ENCODE measurements at regions not wholly inside any gene's neighbourhood (a gene's known extent, or its start where the extent isn't known, plus 50 kb on each side); places are given as distances from the start of the nearest gene placed in this dataset.

DNA sequence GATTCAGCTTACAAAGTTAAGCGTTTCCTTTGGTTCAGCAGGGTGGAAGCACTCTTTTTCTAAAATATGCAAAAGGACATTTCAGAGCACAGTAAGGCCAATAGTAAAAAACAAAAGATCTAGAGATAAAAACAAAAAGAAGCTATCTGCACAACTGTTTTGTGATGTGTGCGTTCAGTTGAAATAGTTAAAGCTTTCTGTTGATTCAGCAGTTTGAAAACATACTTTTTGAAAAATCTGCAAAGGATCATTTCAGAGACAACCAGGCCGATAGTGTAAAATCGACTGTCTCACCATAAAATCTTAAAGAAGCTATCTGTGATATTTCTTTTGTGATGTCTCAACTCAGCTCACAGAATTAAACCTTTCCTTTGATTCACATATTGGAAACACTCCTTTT, 300.0 kb upstream of the ALG10B start:
- intact Hi-C loops (cut with DNase I; ENCODE audit: low total_unique reads) = no loop called here
- Histone ChIP-seq H3K27ac (no peak overlapping the region), H3K4me1 (no peaks in the 10 kb centered on the region), H3K27me3 (replicated peaks in 1 of 7) (no peaks in the 10 kb centered on the region), H3K4me3 (no peak overlapping the region), H3K36me3 (no peaks in the 10 kb centered on the region), H3K9me3 (peaks cover 0 to 100% (median 97%) of the 10 kb centered on the region in 8 donors)
- DNase-seq = no peak
- TF ChIP-seq POLR2A (IDR thresholded peaks at IDR 0.05) = no peak
- no peak for TF ChIP-seq POLR2AphosphoS5 (IDR thresholded peaks at IDR 0.05)
- TF ChIP-seq, protein P1, sequence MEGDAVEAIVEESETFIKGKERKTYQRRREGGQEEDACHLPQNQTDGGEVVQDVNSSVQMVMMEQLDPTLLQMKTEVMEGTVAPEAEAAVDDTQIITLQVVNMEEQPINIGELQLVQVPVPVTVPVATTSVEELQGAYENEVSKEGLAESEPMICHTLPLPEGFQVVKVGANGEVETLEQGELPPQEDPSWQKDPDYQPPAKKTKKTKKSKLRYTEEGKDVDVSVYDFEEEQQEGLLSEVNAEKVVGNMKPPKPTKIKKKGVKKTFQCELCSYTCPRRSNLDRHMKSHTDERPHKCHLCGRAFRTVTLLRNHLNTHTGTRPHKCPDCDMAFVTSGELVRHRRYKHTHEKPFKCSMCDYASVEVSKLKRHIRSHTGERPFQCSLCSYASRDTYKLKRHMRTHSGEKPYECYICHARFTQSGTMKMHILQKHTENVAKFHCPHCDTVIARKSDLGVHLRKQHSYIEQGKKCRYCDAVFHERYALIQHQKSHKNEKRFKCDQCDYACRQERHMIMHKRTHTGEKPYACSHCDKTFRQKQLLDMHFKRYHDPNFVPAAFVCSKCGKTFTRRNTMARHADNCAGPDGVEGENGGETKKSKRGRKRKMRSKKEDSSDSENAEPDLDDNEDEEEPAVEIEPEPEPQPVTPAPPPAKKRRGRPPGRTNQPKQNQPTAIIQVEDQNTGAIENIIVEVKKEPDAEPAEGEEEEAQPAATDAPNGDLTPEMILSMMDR (IDR thresholded peaks at IDR 0.05 in 8 of 11, conservative IDR thresholded peaks at IDR 0.05 in 3 of 11) = no peak
- WGBS, 5 donors = 70 to 75% (median 72%) methylated on average over 4 of the region's 4 CpGs

DNA sequence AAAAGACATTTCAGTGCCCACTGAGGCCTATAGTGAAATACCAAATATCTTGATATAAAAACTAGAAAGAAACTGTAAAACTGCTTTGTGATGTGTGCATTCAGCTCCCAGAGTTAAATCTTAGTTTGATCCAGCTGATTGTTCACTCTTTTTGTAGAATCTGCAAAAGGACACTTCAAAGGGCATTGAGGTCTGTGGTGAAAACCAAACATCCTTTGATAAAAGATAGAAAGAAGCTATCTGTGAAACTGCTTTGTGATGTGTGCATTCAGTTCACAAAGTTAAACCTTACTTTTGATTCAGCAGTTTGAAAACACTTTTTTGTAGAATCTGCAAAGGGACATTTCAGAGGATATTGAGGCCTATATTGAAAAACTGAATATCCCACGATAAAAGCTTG, 290.7 kb upstream of the ALG10B start:
- Histone ChIP-seq H3K4me1 (no peaks in the 10 kb centered on the region), H3K36me3 (no peaks in the 10 kb centered on the region), H3K27me3 (replicated peaks in 1 of 7) (no peaks in the 10 kb centered on the region), H3K4me3 (no peak overlapping the region), H3K9me3 (peaks cover 3 to 98% (median 86%) of the 10 kb centered on the region in 8 donors), H3K27ac (no peak overlapping the region)
- intact Hi-C loops (cut with DNase I; ENCODE audit: low total_unique reads) = no loop called here
- WGBS, 5 donors = 25 to 45% (median 32%) methylated on average over 1 of the region's 1 CpG
- DNase-seq = no peak
- TF ChIP-seq POLR2A (IDR thresholded peaks at IDR 0.05) (no peak), POLR2AphosphoS5 (IDR thresholded peaks at IDR 0.05) (no peak)
- TF ChIP-seq, protein P1 (IDR thresholded peaks at IDR 0.05 in 8 of 11, conservative IDR thresholded peaks at IDR 0.05 in 3 of 11) = no peak

DNA sequence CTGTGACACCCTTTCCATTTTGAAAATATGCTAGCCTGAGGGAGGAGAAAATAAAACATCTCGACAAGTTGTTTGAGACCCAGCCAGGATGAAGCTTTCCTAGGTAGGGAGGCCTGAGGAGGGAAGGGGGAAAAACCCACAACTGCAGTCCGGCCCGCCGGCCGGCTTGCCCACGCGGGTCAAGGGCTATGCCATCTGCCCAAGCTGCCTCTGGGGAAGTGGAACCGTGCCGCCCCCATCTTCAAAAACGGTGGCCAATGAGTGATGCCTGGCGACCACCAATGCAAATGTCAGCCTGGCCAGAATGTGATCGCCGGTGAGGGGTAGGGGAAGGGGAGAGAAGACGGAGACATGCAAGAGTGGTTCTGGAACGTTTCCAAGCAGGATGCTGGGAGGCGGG, 263.5 kb upstream of the ALG10B start:
- H3K36me3 ChIP-seq = no peaks in the 10 kb centered on the region
- H3K27ac ChIP-seq = no peak overlapping the region
- intact Hi-C loops (cut with DNase I; ENCODE audit: low total_unique reads) = no loop called here
- H3K9me3 ChIP-seq = peaks cover 0 to 100% (median 52%) of the 10 kb centered on the region in 8 donors
- no peak for DNase-seq
- 51 to 66% (median 58%) methylated on average over 16 of the region's 16 CpGs for WGBS, 5 donors
- no peaks in the 10 kb centered on the region for H3K4me1 ChIP-seq
- H3K27me3 ChIP-seq (replicated peaks in 1 of 7) = no peaks in the 10 kb centered on the region
- TF ChIP-seq POLR2A (IDR thresholded peaks at IDR 0.05) (no peak), POLR2AphosphoS5 (IDR thresholded peaks at IDR 0.05) (no peak)
- TF ChIP-seq, protein P1 (IDR thresholded peaks at IDR 0.05 in 8 of 11, conservative IDR thresholded peaks at IDR 0.05 in 3 of 11) = no peak
- no peak overlapping the region for H3K4me3 ChIP-seq

DNA sequence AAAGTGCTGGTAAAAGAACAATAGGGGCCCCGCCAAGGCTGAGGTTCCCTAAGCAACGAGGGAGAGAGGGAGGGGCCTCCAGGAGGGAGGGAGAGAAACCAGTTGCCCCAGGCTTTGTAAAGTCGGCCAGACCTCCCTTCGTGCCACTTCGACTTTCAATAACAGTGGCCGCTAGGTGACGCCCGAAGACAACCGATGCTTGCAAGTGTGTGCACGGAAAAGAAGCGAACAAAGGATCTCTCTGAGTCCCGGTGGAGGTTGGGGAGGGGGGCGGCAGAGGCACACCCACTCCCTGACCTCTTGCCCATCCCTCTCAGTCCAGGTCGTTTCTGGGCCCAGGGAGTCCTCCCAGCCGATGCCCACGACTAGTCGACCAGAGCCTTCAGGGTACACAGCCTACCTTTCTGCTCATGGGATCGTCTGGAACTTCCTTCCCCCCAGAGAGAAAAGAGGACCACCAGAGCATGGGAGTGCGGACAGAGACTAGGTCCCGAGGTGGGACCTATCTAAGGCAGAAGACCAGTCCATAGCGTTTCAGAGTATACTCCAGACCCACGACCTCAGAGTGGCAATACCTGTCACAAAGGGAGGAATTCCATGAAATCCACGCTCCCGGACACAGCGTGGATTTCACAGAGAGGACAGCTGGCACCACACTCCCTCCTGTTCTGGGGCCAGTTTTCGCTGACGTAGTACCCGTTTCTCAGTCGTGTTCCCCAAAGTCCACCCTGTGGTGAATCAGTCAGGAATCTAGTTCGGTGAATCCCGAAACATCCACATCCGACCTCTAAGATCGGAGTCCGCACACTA, 262.7 kb upstream of the ALG10B start:
- TF ChIP-seq POLR2AphosphoS5 (IDR thresholded peaks at IDR 0.05) (no peak), POLR2A (IDR thresholded peaks at IDR 0.05) (no peak)
- TF ChIP-seq, protein P1 (IDR thresholded peaks at IDR 0.05 in 8 of 11, conservative IDR thresholded peaks at IDR 0.05 in 3 of 11) = no peak
- WGBS, 5 donors = 61 to 72% (median 69%) methylated on average over 34 of the region's 34 CpGs

More for the DNA sequence above, 262.7 kb upstream of the ALG10B start:
- peaks cover 0 to 93% (median 49%) of the 10 kb centered on the region in 8 donors for H3K9me3 ChIP-seq
- H3K36me3 ChIP-seq = no peaks in the 10 kb centered on the region
- H3K27me3 ChIP-seq (replicated peaks in 1 of 7) = no peaks in the 10 kb centered on the region
- no peaks in the 10 kb centered on the region for H3K4me1 ChIP-seq
- intact Hi-C loops (cut with DNase I; ENCODE audit: low total_unique reads) = no loop called here
- H3K27ac ChIP-seq = no peak overlapping the region
- DNase-seq = no peak
- no peak overlapping the region for H3K4me3 ChIP-seq

Measured in spleen (tissue), 11 donors.